ENCODE measurements at regions not wholly inside any gene's neighbourhood (a gene's known extent, or its start where the extent isn't known, plus 50 kb on each side); places are given as distances from the start of the nearest gene placed in this dataset.
A peak's percentile ranks its signal among the peaks of the same experiment; 100 is the strongest.

DNA sequence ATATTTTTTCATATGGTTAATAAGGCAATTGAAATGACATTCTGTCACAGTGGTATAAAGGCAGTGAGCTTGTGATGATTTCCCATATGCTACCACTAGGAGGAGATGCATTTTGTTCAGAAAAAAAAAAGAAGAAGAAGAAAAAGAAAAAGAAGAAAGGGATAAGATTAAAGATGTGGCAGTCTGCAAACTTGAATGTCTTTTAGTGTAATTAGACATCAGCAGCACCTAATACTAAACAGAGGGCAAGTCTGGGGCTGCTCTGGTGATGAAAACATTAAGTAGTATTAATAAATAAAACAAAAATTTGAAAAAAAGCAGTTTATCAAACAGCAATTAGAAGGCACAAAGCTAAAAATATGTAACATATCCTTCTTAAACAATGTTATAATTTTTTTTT is 95.4 kb upstream of the DEFB112 start:
- TF ChIP-seq, protein P1, sequence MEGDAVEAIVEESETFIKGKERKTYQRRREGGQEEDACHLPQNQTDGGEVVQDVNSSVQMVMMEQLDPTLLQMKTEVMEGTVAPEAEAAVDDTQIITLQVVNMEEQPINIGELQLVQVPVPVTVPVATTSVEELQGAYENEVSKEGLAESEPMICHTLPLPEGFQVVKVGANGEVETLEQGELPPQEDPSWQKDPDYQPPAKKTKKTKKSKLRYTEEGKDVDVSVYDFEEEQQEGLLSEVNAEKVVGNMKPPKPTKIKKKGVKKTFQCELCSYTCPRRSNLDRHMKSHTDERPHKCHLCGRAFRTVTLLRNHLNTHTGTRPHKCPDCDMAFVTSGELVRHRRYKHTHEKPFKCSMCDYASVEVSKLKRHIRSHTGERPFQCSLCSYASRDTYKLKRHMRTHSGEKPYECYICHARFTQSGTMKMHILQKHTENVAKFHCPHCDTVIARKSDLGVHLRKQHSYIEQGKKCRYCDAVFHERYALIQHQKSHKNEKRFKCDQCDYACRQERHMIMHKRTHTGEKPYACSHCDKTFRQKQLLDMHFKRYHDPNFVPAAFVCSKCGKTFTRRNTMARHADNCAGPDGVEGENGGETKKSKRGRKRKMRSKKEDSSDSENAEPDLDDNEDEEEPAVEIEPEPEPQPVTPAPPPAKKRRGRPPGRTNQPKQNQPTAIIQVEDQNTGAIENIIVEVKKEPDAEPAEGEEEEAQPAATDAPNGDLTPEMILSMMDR (conservative IDR thresholded peaks at IDR 0.05; ENCODE audit: low read depth, low read length), result peak; percentile 53
- TF ChIP-seq POLR2A (IDR thresholded peaks at IDR 0.05; ENCODE audit: low read depth, low read length) (no peak), RAD21 (IDR thresholded peaks at IDR 0.05; ENCODE audit: low read length) (no peak), MAZ (IDR thresholded peaks at IDR 0.05; ENCODE audit: borderline replicate concordance, low read depth, low read length) (no peak)
